GM19193 (cell line): ENCODE measurements at regions not wholly inside any gene's neighbourhood (a gene's known extent, or its start where the extent isn't known, plus 50 kb on each side); places are given as distances from the start of the nearest gene placed in this dataset.

Experiments
- POLR2A ChIP-seq: IDR thresholded peaks from 4 replicates; pipeline ENCODE4 v1.6.1; 2011; ENCODE audit not compliant: insufficient read depth, insufficient read length; ENCODE audit errors: extremely low read depth

- TF ChIP-seq POLR2A = no peak
Observed at GRCh38 chr15:69798481-69799250, 299.1 kb downstream of the TLE3 start.

- no peak for TF ChIP-seq POLR2A
Observed at GRCh38 chr15:69801144-69801543, 296.6 kb downstream of the TLE3 start.

GRCh38 chr15:69802432-69802831 is 295.3 kb downstream of the TLE3 start:
- TF ChIP-seq POLR2A = no peak

- TF ChIP-seq POLR2A = no peak
Observed at GRCh38 chr15:69804786-69805185, 292.9 kb downstream of the TLE3 start.

- TF ChIP-seq POLR2A = no peak
Observed at GRCh38 chr15:69805248-69805953, 292.3 kb downstream of the TLE3 start.

- no peak for TF ChIP-seq POLR2A
Observed at GRCh38 chr15:69806287-69806915, 291.3 kb downstream of the TLE3 start.

- no peak for TF ChIP-seq POLR2A
Observed at GRCh38 chr15:69807721-69808120, 290.0 kb downstream of the TLE3 start.

GRCh38 chr15:69808756-69809155 is 289.0 kb downstream of the TLE3 start:
- no peak for TF ChIP-seq POLR2A

- TF ChIP-seq POLR2A = no peak
Observed at GRCh38 chr15:69809421-69809820, 288.3 kb downstream of the TLE3 start.

- TF ChIP-seq POLR2A = no peak
Observed at GRCh38 chr15:69810431-69811354, 287.0 kb downstream of the TLE3 start.

GRCh38 chr15:69812861-69813261 is 284.9 kb downstream of the TLE3 start:
- no peak for TF ChIP-seq POLR2A

- TF ChIP-seq POLR2A = no peak
Observed at GRCh38 chr15:69813881-69814280, 283.8 kb downstream of the TLE3 start.

- no peak for TF ChIP-seq POLR2A
Observed at GRCh38 chr15:69814932-69815331, 282.8 kb downstream of the TLE3 start.

- no peak for TF ChIP-seq POLR2A
Observed at GRCh38 chr15:69815793-69816192, 281.9 kb downstream of the TLE3 start.

- TF ChIP-seq POLR2A = no peak
Observed at GRCh38 chr15:69816522-69816921, 281.2 kb downstream of the TLE3 start.
